CD4-positive, alpha-beta T cell treated with Interleukin-12 subunit alpha and Interleukin-12 subunit beta, for 1 hour (primary cell): ENCODE measurements at regions not wholly inside any gene's neighbourhood (a gene's known extent, or its start where the extent isn't known, plus 50 kb on each side); places are given as distances from the start of the nearest gene placed in this dataset.

Source experiments
- DNase-seq: peaks from one replicate; pipeline ENCODE4 v3.0.0-alpha.2; 2020

DNA sequence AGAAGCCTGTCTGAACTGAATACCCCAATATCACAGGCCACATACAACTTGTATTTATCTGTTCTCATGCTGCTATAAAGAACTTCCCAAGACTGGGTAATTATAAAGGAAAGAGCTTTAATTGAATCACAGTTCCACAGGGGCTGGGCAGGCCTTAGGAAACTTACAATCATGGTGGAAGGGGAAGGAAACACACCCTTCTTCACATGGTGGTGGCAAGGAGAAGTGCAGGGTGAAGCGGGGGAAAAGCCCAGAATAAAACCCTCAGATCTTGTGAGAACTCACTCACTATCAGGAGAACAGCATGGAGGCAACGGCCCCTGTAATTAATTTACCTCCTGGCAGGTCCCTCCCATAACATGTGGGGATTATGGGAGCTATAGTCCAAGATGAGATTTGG lies 50.3 kb upstream of the FNDC1 start:
- DNase-seq: no peak

DNA sequence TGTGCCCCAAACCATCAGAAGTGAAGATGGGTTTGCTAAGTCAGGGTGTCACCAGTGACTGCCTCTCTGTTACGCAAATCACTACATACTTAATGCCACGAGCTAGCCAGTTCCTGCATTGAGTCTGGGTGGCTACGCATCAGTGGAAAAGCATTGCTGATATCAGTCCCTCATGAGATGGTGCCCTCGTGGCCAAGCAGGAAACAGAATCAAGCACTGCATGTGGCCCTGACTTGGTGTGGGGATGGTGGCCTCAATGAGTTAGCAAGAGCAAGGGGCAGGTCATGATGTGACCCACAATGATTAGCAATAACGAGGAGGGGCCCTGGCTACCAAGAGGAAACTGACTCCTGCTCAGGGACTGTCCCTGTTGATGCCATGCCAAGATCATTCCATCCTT lies 51.6 kb upstream of the FNDC1 start:
- DNase-seq: no peak

DNA sequence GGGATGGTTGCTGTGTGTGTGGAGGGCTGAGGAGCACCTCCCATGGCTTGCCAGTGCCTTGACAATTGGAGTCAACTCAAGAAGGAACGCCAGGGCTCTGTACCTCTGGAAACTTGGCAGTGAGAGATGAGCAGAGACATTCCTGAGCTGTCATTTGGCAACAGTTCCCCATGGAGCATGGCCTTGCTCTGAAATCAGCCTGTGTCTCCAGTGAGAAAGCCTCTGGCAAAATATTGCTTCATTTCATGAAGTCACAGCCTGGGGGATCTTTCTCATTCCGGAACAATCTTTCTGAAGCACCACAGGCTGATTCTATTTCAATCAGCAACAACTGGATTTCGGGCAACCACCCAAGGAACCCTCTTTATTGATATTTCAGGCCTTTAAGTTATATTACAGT lies 52.2 kb upstream of the FNDC1 start:
- no peak for DNase-seq

DNA sequence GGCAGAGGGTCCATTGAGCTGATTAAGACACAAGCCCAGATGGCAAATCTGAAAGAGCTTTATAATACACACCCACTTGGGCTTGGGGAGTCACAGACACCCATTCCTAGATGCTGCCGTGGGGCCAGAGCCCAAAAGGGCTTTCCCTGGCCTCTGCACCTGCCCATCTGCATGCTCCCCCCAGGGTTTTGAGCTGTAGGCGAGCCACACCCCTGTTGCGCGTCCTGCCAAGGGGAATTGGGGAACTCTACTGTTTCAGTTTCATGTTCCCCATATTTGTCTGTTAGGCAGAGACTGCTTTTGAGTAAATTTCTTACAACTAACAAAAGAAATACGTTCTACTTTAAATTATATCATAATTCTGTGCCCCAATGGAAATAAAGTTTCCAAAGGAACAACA lies 52.9 kb upstream of the FNDC1 start:
- DNase-seq: no peak

DNA sequence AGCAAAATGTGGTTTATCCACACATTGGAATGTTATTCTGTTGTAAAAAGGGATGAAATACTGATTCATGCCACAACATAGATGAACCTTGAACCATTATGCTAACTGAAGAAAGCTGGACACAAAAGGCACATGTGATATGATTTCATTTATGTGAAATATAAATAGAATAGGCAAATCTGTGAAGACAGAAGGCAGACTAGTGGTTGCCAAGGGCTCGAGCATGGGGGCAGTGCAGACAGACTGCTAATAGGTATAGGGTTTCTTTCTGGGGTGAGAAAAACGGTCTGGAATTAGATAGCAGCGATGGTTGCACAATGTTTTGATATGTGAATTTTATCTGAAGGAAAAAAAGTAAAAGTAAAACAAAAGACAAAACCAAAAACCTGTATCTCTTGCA lies 54.6 kb upstream of the FNDC1 start:
- no peak for DNase-seq

DNA sequence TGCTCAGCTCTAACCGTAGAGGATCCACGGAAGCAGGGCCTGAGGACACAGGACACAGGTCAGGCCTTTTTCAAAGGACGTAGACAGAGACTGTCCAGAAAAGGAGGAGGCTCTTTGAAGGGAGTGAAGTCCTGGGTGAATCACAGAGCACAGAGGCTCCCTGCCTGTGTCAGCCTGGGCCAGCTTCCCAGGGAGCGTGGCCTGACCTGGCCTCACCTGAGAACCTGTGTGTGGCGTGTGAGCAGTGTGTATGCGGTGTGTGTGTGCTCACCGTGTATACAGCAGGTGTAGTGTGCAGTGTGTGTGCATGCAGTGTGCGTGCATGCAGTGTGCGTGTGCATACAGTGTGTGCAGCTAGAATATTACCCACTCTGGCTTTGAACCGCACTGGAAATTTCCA lies 56.0 kb upstream of the FNDC1 start:
- DNase-seq: no peak

DNA sequence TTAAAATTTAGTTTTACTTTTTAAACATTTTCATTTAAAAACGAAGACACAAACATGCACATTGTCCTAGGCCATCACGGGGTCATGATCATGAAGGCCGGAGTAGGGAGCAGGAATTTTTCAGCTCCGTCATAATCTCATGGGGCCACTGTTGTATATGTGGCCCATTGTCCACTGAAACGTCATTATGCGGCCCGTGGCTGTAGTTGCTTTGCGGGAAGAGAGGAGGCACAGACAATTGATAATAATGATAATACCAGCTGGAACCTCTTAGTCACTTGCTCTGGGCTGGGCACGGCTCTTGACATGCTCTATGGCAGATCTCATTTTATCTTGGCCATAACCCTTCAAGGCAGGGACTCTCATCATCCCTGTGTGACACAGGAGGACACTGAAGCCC lies 56.5 kb upstream of the FNDC1 start:
- DNase-seq: no peak

DNA sequence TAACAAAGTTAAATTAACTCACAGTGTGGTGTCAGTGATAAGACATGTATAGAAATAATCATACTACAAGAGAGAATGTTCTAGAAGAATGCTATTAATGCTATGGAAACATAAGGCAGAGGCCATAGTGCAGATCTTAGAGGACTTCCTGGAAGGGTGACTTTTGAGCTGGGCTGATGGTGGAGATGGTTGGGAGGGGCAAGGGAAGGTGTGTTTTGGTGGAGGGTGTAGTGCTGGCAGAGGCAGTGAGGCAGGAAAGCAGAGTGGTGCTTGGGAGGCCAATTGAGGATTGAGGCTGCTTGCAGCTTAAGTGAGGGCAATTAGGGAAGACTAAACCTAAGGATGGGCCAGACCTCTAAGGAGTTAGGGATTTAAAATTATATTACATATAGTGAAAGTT lies 58.5 kb upstream of the FNDC1 start:
- DNase-seq: no peak

DNA sequence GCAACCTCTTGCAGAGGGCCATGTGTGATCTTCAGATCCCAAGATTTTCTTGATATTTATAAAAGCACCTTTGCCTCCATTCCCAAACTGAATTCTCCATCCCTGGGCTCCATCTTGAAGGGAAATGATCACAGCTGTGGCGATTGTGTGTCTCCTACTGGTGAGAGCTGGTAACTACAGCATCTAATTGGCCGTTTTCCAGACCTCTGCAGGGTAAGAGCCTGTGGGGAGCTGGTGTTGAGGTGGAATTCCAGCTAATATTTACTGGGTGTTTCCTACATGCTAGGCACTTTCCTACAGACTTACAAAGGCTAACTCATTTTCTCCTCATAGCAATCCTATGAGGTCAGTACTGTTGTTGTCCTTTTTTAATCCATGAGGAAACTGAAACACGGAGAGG lies 59.2 kb upstream of the FNDC1 start:
- DNase-seq: peak; percentile 63

DNA sequence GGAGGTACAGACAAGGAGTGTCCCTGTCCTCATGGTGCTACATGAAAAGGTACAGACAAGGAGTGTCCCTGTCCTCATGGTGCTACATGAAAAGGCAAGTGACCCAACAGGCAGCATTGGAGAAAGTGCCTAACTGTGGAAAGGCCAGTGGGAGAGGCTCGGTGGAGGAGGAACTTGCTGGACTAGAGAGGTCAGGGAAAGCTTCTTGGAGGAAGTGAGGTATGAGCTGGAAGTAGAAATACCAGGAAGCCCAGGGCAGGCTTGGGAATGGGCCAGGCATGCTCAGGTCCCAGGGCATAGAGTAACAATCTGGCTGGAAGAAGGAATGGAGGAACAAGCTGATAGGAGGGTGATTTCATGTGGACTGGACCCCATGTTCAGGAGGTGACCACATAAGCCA lies 59.8 kb upstream of the FNDC1 start:
- DNase-seq: no peak

DNA sequence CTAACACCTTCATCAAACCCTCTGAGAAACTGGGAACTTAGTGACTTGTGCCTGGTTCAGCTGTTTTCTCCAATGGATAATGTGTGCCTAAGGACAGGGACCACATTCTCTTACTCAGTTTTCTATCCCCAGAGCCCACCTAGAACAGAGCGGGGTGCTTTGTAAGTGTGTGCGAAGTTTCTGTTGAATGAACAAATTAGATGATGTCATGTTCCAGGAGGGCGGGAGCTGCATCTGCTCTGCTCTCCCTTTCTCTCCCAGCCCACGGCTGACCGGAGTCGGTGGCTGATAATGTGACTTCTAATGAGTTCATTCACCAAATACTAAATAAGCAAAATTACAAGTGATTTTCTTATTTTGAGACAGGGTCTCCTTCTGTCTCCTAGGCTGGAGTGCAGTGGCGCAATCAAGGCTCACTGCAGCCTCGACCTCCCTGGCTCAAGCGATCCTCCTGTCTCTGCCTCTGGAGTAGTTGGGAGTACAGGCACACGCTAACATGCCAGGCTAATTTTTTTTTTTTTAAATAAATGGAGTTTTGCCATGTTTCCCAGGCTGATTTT lies 60.7 kb upstream of the FNDC1 start:
- DNase-seq: no peak

DNA sequence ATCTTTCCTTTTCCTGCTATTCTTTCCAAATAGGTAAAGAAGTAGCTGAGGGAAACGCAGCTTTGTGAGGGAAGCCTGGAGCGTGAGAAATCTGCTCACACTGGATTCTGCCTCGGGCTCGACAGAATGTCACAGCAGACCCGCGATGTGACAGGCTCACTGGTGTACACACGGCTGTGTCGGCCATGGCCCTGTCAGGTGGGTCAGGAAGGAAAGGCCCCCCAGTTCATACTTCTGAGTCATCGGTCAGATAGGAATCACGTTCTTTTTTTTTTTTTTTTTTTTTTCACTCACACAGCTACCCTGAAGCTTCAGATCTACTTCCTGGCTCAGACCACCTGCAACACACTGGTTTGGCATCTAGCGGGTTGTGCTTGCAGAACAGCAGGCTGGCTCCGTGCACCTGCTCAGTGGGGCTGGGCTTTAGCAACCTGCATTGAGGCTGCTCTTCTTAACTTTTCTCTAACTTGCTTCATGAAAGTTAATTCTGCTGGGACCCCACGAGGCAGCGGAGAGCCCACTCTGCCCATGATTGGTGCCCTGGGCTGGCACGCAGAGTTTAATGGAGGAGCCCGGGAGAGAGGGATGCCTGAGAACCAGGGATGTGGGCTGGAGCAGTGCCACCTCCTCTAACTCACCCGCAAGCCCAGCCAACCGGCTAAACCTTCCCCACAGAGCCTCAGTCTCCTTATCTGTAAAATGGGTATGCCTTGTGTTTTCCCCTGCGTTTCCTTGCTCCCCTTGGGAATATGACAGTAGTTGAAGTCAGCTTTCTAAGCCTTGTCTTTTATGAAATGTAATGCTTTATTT lies 61.5 kb upstream of the FNDC1 start:
- DNase-seq: peak; percentile 81

DNA sequence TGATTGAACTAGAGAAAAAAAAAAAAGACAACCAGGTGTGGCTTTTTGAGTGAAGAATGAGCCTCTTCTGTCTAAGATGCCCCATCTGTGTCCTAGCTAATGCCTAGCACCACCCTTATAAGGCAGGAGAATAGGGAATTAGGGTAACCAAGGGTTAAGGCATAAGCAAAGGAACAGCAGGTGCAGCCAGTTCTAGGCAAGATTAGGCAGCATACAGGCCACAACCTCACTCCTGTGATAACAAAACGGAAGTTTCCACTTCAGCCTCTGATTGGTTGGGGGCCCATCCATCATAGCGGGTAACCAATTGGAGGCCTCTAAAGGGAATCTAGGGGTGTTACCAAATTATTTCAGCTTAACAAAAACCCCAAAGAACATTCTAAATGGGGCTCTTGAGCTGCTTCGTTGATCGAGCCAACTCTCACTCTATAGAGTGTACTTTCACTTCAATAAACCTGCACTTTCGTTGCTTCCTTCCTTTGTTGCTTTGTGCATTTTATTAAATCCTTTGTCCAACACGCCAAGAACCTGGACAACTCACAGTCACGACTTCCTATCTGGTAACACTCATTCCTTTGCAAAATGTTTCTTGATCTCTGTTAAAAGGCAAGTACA lies 61.9 kb upstream of the TAGAP start:
- DNase-seq: peak; percentile 95

DNA sequence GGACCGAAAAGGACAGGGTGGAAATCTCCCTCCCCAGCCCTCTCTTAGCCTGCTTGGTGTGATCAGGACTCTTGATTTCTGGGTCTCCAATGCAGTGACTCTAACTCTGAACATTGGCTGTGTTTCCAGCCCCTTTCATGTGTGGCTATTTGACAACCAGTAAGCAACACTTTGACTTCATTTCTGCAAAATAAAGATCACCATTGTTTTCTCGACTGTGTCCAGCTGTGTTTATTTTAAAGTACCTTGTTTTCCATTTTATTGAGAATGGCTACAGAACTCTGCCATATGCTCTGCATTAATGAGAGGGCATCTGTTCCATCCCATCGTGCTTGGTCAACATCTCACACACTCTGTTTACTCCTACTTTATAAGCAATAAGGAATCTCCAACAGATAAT lies 60.9 kb upstream of the TAGAP start:
- no peak for DNase-seq

DNA sequence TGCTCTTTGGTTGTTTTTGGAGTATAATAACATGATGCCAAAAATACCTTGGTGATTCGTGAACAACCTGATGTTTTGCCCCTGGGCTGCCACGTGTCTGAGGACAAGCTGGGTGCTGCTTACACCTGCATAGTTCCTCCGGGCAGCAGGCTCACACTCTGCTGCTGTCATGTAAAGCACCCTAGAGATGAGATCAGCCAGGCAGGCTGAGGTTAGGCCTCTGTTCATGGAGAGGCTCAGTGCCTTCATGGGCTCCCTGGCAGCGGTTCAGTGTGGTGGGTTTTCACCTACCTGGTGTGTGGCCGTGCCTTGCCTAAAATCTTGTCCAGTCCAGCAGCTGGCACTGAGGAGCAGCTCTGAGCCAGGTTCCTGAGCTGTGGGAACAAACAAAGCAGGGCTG lies 60.1 kb upstream of the TAGAP start:
- DNase-seq: no peak

DNA sequence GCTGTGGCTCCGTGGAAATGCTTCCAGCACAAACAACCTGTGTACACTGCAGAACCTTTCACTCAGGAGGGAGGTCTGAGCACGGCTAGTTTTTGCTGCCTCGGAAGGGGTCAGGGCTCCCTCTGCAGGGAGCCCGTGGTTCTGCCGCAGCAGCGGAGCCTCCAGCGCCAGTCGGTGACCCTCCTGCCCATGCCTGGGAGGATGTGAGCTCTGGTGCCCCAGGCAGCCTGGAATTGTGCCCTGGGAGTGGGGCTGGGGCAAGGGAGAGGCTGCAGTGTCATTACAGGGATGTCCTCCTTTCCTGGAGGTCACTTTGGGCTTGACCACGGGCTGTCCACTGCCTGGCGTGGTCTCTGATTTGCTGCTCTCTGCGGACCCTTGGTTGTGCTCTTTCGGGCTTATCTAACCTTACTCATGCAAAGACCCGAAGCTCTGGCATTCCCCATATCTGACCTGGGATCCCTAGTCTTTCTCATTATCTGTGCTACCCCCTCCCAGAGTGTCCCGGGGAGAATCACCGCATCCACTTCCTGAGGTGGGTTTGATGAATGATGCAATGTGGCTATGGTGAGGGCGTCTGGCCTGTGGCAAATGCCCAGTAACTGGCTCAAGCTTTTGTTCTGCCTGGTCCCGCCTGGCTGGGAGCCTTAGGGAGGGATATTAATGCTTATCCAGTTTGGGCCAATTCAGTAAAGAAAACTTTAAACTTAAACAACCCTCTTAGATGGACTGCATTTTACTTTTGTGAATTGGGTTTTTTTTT lies 59.6 kb upstream of the TAGAP start:
- peak; percentile 88 for DNase-seq

DNA sequence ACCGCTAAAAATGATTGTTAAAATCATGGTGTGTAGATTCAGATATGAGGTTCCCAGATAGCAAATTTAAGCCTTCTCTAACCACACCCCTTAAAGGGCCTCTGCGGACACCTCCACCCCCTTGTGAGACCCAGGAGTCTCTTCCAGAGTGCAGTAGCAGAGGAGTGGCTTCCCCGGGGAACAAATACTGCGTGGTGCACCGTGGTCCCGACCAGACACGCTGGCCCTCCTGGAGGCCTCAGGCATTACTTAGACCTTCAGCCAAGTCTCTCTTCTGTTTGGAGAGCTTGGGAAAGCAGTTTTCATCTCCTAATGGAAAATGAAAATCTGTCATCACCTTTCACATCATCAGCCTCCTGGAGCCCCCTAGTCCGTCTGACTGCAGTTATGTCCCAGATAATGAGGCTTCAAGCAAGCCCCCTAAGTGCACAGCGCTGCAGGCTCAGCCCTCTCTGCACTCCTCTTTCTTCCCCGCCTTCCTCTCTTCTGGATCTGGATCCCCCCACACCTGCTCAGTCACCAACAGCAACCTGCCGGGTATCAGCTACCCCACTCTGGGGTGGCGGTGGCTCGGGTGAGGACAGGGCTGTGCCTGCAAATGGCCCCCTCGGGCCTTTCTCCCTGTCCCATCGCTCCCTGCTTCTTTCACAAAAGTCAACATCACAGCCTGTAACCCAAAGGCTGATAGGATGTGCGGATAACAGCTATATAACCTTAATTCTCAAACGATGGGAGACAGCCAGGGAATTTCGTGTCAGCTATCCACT lies 58.8 kb upstream of the TAGAP start:
- no peak for DNase-seq

DNA sequence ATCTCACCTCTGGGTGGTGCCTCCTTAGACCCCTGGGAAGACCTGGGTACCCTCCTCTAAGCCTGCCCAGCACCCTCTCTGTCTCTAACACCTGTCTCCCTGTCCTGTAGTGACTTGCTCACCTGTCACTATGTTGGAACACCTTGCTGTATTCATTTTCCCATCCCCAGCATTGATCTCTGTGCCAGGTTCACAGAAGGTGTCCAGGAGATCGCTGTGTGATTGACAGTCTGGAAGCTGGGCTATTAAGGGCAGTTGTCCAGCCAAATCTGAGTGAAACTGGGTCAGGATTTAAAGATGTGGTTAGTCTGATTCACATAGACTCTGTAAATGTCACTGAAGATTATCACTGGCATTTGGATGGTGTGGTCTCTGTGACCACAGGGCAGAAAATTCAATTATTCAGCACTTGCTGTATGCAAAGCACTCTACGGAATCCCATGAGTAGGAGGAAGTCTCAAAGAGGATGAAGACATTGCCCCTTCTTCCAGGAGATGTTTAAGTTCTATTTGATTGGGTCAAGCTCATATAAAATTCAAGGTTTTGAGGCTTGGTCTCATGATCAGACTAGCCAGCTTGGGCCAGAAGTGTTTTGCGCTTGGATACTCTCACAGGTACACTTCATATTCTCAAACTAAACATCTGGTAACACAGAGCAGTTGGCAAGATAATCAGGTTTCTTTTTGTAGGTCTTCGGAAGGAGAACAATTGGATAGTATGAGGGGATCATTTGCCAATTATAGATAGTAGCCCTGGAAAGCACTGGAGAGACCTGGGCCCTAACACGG lies 57.8 kb upstream of the TAGAP start:
- DNase-seq: no peak

DNA sequence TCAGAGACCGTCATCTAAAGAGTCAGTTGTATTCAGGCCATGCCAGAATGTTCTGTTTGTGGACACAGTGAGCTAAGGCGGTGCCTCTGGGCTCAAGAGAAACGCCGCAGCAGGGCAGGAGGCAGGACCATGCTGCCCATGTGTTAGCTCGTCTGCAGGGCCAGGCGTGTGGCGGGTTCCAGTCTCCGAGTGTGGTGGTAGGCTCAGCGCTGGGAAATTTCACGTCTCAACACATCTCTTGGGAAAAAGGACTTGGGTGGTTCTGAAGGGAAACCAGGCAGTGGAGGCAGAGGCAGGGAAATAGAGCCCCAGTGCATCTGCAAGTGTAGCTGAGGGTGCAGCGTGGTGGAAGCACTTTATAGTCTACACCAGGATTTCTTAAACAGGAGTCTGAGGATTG lies 56.9 kb upstream of the TAGAP start:
- no peak for DNase-seq

DNA sequence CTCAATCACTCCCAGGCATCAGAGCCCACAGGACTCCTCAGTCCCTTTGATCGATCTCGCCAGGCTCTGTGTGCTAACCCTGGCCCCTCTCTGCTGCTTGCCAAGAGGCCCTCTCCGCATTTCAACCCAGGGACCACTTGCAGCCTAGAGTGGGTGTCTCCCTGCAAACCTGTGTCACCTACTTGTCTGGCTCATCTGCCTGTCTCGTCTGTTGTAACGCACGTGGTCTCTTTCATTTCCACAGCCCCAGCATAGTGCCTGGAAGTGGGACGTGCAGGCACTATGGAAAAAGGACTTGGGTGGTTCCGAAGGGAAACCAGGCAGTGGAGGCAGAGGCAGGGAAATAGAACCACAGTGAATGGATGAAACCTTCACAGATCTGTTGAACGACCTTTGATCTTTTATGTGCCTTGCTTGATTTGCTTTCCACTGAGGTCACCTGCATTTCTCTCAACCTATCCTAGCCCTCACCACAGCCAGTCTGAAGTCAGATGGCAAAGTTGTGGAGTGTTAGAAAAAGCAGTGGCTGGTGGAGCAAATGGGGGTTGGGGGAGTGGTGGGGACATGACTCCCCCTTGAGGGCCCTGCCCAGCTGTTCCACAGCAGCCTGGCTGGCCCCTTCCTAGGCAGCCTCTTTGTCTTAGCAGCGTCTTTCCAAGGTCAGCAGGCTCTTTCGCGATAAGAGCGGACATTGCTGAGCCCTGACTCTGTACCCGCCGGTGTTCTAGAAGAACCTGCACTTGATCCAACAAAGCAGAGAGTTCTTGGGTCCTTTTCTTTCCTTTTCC lies 55.8 kb upstream of the TAGAP start:
- no peak for DNase-seq

DNA sequence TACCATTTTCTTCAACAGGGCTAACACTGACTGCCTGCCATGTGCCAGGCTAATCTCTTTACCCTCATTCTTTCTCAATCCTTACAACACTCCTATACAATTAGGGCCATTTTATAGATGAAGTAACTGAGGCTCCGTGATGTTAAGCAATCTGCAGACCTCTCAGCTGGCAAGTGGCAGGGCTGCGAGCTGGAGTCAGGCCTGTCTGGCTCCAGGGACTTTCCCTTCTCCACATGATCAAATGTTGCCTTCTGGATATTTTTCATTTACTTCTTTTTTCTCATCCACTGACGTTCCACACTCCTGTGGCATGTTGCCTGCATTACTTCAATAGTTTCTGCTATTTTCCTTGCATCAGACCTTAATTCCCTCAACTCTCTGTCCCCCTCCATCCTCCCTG lies 55.2 kb upstream of the TAGAP start:
- no peak for DNase-seq
